ENCODE measurements at regions not wholly inside any gene's neighbourhood (a gene's known extent, or its start where the extent isn't known, plus 50 kb on each side); places are given as distances from the start of the nearest gene placed in this dataset.

DNA sequence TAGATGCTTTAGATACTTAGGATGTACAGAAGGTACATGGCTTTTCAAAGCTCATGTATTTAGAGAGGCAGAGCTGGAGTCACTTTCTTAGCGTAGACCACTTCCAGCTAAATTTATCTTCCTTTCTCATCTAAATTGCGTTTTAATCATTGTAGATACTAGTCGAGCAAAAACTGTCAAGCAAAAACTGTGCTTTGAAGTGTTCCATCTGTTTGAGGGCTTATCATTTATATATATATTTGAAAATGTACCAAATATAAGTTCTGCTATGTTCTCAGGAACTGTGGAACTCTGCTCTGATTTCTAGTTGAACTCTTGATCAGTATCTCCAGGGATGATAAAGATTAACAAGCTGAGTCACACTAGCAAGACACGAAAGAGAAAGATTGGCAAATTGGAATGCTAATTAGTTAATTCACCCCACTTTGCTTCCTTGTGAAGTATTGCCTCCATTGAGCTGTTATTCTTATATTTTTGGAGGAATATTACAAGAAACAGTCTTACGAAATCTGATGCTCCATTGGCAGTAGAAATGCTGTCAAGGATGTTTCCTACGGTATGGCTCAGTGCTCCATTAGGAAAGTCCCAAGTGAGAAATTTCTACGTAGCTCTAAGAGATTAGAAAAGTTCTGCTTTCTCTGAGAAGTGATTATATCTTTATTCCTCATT is 310.7 kb downstream of the AEBP2 start:
- DNase-seq (ENCODE audit: low read depth, low spot score) (no peak), ATAC-seq (no peak)
- H3K4me2 ChIP-seq (ENCODE audit: low read length): no peak overlapping the region
- H3K36me3 ChIP-seq (ENCODE audit: control insufficient read depth in 1 of 2, insufficient read depth in 2 of 2, low read length in 2 of 2): no peaks in the 10 kb centered on the region
- no peaks in the 10 kb centered on the region for H3K9me2 ChIP-seq (ENCODE audit: insufficient read depth)
- TF ChIP-seq SP1 (IDR thresholded peaks at IDR 0.05; ENCODE audit: low read depth): no peak
- TF ChIP-seq, protein P1, sequence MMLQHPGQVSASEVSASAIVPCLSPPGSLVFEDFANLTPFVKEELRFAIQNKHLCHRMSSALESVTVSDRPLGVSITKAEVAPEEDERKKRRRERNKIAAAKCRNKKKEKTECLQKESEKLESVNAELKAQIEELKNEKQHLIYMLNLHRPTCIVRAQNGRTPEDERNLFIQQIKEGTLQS (IDR thresholded peaks at IDR 0.05): no peak
- TF ChIP-seq ZNF274 (IDR thresholded peaks at IDR 0.05; ENCODE audit: low read depth, low read length): no peak
- no peak for TF ChIP-seq POLR2A (IDR thresholded peaks at IDR 0.05; ENCODE audit: borderline replicate concordance, extremely low read depth, insufficient read depth, insufficient read length)
- TF ChIP-seq POLR2AphosphoS5 (IDR thresholded peaks at IDR 0.05; ENCODE audit: low read depth, low read length): no peak
- no peak for TF ChIP-seq CEBPB (IDR thresholded peaks at IDR 0.05; ENCODE audit: low read depth)
- TF ChIP-seq SIN3A (IDR thresholded peaks at IDR 0.05; ENCODE audit: low read depth): no peak
- no peak for TF ChIP-seq RAD21 (IDR thresholded peaks at IDR 0.05; ENCODE audit: low read depth)
- TF ChIP-seq, protein P2, sequence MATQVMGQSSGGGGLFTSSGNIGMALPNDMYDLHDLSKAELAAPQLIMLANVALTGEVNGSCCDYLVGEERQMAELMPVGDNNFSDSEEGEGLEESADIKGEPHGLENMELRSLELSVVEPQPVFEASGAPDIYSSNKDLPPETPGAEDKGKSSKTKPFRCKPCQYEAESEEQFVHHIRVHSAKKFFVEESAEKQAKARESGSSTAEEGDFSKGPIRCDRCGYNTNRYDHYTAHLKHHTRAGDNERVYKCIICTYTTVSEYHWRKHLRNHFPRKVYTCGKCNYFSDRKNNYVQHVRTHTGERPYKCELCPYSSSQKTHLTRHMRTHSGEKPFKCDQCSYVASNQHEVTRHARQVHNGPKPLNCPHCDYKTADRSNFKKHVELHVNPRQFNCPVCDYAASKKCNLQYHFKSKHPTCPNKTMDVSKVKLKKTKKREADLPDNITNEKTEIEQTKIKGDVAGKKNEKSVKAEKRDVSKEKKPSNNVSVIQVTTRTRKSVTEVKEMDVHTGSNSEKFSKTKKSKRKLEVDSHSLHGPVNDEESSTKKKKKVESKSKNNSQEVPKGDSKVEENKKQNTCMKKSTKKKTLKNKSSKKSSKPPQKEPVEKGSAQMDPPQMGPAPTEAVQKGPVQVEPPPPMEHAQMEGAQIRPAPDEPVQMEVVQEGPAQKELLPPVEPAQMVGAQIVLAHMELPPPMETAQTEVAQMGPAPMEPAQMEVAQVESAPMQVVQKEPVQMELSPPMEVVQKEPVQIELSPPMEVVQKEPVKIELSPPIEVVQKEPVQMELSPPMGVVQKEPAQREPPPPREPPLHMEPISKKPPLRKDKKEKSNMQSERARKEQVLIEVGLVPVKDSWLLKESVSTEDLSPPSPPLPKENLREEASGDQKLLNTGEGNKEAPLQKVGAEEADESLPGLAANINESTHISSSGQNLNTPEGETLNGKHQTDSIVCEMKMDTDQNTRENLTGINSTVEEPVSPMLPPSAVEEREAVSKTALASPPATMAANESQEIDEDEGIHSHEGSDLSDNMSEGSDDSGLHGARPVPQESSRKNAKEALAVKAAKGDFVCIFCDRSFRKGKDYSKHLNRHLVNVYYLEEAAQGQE (IDR thresholded peaks at IDR 0.05; ENCODE audit: low read depth): no peak
- TF ChIP-seq FOSL1 (IDR thresholded peaks at IDR 0.05; ENCODE audit: low read depth): no peak
- no peak for TF ChIP-seq ZFX (IDR thresholded peaks at IDR 0.05)
- TF ChIP-seq JUND (IDR thresholded peaks at IDR 0.05): no peak
- TF ChIP-seq TCF7L2 (IDR thresholded peaks at IDR 0.05; ENCODE audit: borderline replicate concordance, extremely low read depth, insufficient read depth, insufficient read length): no peak
- TF ChIP-seq, protein P3, sequence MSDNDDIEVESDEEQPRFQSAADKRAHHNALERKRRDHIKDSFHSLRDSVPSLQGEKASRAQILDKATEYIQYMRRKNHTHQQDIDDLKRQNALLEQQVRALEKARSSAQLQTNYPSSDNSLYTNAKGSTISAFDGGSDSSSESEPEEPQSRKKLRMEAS (IDR thresholded peaks at IDR 0.05): no peak
- TF ChIP-seq YY1 (IDR thresholded peaks at IDR 0.05; ENCODE audit: extremely low read depth, insufficient replicate concordance, low read depth, low read length): no peak
- no peaks in the 10 kb centered on the region for H3K27me3 ChIP-seq (ENCODE audit: insufficient read depth, low read length)
- CTCF ChIA-PET: no interaction called here
- no TSS peak for BruUV-seq (replicated peaks)
- H2AFZ ChIP-seq (ENCODE audit: low read depth, low read length, poor library complexity, severe bottlenecking): no peak overlapping the region
- POLR2A ChIA-PET: no interaction called here
- no peaks in the 10 kb centered on the region for H3K79me2 ChIP-seq (ENCODE audit: insufficient read depth, low read length)
- no peaks in the 10 kb centered on the region for H4K20me1 ChIP-seq (ENCODE audit: insufficient read depth)
- H3K4me1 ChIP-seq (ENCODE audit: control insufficient read depth in 1 of 2, insufficient read depth in 2 of 2, low read length in 2 of 2): no peaks in the 10 kb centered on the region
- RAD21 ChIA-PET (ENCODE audit: low non-redundant PET in 1 of 2, low total read pairs in 2 of 2, uncharacterized antibody in 2 of 2, unreplicated experiment in 2 of 2): no interaction called here
- intact Hi-C loops (cut with micrococcal nuclease): loop anchor here (10.0 kb wide), 1 partner anchor 855 kb away; no protein-coding TSS in a partner anchor
- no peak overlapping the region for H3K27ac ChIP-seq (ENCODE audit: low read depth, low read length)
- no peak overlapping the region for H3K4me3 ChIP-seq (replicated peaks in 1 of 2; ENCODE audit: low read depth in 1 of 2, low read length in 2 of 2)
- H3K9me3 ChIP-seq (ENCODE audit: control insufficient read depth in 1 of 2, insufficient read depth in 1 of 2, low read depth in 1 of 2, low read length in 2 of 2): peaks cover 0 to 5% of the 10 kb centered on the region in 2 experiments; a peak in 1 of 4 replicates
- H3K9ac ChIP-seq (ENCODE audit: low read length): no peak overlapping the region
